ENCODE measurements at regions not wholly inside any gene's neighbourhood (a gene's known extent, or its start where the extent isn't known, plus 50 kb on each side); places are given as distances from the start of the nearest gene placed in this dataset.

GRCh38 chr11:45043755-45044475 is 93.2 kb upstream of the TP53I11 start:
- TF ChIP-seq CTCF (IDR thresholded peaks at IDR 0.05; ENCODE audit: borderline replicate concordance, extremely low read depth, low read length, poor library complexity, severe bottlenecking) (no peak), EZH2 (IDR thresholded peaks at IDR 0.05; ENCODE audit: borderline replicate concordance, low read depth, low read length, severe bottlenecking) (no peak)

Data from DND-41 (cell line).